ENCODE measurements at regions not wholly inside any gene's neighbourhood (a gene's known extent, or its start where the extent isn't known, plus 50 kb on each side); places are given as distances from the start of the nearest gene placed in this dataset.

DNA sequence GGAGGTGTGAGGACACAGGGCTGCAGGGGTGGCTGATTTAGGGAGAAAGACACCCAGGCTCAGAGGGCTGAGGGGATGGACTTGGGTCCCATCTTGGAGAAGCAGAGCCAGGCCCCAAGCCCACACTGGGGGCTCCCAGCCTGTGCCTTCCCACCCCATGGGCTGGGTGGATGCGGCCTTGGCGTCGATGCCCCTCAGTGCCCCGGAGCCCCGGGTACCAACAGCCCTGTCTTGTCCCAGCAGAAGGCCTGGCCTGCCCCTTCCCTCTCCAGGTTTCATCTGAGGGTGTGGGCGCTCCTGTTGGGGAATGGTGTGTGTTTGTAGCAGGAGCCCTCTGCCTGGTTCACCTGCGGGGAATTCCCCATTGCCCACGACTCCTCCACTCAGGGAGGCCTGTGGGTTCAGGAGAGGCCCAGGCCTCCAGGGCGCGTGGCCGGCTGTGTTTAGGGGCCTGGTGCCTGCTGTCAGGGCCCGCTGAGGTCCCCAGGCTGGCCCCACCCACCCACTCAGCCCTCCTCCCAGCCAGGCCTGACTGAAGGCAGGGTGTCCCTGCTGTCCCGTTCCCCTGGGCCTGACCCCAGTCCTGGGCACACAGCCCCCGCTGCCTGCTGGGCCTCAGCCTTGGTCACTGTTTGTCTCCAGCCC, 51.1 kb upstream of the BEGAIN start:
- Mint-ChIP-seq H3K4me1 (peaks cover 40% of the 10 kb centered on the region in 2 donors), H3K36me3 (no peaks in the 10 kb centered on the region), H3K27ac (no peak overlapping the region), H3K27me3 (ENCODE audit: low read depth in 3 of 3) (peaks cover 19 to 39% (median 30%) of the 10 kb centered on the region in 3 donors), H3K9me3 (no peaks in the 10 kb centered on the region), H3K4me3 (no peak overlapping the region)
- no peak for DNase-seq

DNA sequence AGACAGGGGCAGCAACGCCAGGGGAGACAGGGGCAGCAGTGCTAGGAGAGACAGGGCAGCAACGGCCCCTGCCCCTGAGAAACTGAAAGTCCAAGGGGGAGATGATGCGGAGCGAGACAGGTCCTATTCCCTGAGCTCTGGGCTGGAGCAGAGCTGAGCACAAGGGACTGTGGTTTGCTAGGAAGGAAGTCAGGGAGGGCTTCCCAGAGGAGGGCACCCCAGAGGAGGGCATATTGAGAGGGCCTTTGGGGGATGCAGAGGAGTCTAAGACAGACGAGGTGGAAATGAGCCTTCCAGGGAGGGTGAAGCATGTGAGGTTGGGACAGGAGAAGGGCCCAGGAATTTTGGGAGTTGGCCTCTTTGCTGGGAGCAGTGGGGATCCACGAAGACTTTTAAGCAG, 52.1 kb upstream of the BEGAIN start:
- peaks cover 47 to 48% of the 10 kb centered on the region in 2 donors for H3K4me1 Mint-ChIP-seq
- no peak for DNase-seq
- H3K4me3 Mint-ChIP-seq: peak overlapping the region; percentile 50 to 96 (median 63)
- H3K27me3 Mint-ChIP-seq (ENCODE audit: low read depth in 3 of 3): peaks cover 19 to 40% (median 30%) of the 10 kb centered on the region in 3 donors
- H3K27ac Mint-ChIP-seq: peak overlapping the region in 5 of 6 donors; percentile 20 to 94 (median 68)
- H3K36me3 Mint-ChIP-seq: no peaks in the 10 kb centered on the region
- no peaks in the 10 kb centered on the region for H3K9me3 Mint-ChIP-seq

DNA sequence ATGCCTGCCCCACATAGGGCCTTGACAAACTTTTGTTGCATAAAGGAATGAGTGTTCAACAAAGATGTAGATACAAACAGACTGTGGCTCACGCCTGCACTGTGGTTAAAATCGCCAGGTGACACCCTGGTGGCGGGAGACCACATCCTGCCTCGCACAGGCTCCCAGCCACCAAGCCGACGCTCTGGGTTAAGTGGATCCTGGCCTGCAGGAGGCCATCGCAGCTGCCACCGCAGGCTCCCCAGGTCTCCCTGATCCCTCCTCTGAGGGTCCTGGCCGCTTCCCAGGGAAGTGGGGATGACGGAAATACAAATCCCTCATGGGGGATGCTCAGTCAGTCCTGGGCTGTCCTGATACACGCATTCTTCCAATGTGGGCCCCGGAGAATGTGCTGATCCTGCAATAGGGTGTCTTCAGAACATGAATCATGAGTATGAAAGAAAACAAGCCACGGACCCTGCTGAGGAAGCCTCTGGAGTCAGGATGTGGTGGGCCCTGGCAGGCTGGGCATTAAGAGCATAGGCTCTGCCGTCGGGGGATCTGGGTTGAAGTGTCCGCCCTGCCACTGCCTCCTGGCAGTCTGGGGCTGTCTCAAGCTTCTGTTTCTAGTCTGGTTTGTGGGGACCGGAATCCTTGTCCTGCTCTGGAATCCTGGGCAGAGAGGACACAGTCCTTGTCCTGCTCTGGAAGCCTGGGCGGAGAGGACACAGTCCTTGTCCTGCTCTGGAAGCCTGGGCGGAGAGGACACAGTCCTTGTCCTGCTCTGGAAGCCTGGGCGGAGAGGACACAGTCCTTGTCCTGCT, 53.5 kb upstream of the BEGAIN start:
- Mint-ChIP-seq H3K4me3 (peak overlapping the region; percentile 83 to 96 (median 89)), H3K4me1 (peaks cover 61 to 62% of the 10 kb centered on the region in 2 donors), H3K27me3 (ENCODE audit: low read depth in 3 of 3) (peaks cover 21 to 43% (median 31%) of the 10 kb centered on the region in 3 donors)

DNA sequence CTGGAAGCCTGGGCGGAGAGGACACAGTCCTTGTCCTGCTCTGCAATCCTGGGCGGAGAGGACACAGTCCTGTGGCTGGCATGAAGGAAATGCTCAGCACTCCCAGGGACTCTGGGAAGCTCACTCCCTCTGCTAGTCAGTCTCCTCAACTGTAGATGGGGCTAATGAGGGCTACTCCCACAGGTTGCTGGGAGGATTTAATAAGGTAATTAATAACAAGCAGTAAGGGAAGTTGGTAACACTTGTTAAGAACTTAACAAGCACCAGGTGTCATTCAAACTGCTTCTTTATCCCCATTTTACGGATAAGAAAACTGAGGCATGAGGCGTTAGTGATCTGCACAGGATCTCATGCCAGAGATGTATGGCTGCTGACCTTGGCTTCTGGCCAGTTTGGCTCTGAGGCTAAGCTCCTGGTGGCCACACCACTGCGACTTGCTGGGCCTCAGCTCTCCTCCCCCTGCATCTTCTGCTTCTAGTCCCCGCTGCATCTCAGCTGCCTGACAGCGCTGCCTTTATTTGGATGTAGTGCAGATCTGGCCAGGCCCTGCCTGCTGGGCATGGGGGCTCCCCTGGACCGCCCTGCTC, 54.1 kb upstream of the BEGAIN start:
- peaks cover 26 to 44% (median 36%) of the 10 kb centered on the region in 3 donors for H3K27me3 Mint-ChIP-seq (ENCODE audit: low read depth in 3 of 3)
- H3K27ac Mint-ChIP-seq: peak overlapping the region in 3 of 6 donors; percentile 35 to 94 (median 36)
- H3K9me3 Mint-ChIP-seq: no peaks in the 10 kb centered on the region
- DNase-seq: no peak
- peak overlapping the region; percentile 27 to 92 (median 59) for H3K4me3 Mint-ChIP-seq
- H3K36me3 Mint-ChIP-seq: no peaks in the 10 kb centered on the region
- H3K4me1 Mint-ChIP-seq: peaks cover 67% of the 10 kb centered on the region in 2 donors

More for the DNA sequence above, 53.5 kb upstream of the BEGAIN start:
- H3K9me3 Mint-ChIP-seq: no peaks in the 10 kb centered on the region
- peak; percentile 90 to 91 (median 90) for DNase-seq
- peak overlapping the region; percentile 77 to 94 (median 89) for H3K27ac Mint-ChIP-seq
- no peaks in the 10 kb centered on the region for H3K36me3 Mint-ChIP-seq

DNA sequence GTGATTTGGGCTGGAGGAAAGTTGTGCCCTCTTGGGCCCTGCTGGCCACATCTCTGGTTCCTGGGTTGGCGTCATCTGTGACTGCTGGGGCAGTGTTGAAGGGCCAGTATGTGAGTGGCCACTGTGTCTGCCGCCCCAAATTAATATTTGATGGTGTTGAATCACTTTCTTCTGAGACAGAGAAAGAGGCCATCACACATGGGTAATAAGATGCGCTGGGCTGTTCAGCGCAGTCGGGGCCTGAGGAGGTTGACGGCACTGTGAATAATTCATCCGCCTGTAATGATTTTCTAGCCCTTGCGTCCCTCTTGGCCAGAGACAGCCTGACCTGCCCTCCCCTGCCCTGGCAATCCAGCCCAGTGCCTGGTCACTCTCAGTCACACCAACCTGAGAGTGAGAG, 56.2 kb upstream of the BEGAIN start:
- peak overlapping the region in 3 of 5 donors; percentile 15 to 42 (median 40) for H3K4me3 Mint-ChIP-seq
- H3K9me3 Mint-ChIP-seq: no peaks in the 10 kb centered on the region
- DNase-seq: no peak
- H3K27me3 Mint-ChIP-seq (ENCODE audit: low read depth in 3 of 3): peaks cover 21 to 44% (median 40%) of the 10 kb centered on the region in 3 donors
- H3K27ac Mint-ChIP-seq: no peak overlapping the region
- H3K36me3 Mint-ChIP-seq: no peaks in the 10 kb centered on the region
- H3K4me1 Mint-ChIP-seq: peaks cover 67% of the 10 kb centered on the region in 2 donors

DNA sequence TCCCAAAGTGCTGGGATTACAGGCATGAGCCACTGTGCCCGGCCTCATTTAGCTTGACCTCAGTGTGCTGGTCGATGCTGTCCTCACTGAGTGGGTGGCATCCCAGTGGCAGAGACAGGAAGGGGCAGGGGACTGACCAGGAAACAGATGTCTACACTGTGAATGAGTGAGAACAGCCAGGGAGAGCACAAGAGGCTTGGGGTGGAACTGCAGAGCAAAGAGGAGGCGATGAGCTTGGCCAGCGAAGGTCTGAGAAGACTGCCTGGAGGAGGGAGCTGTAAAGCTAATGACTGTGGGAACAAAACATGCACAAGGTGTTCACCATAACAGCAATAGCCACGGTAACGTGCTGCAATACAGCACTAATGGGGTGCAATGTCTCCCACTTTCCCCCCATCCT, 57.2 kb upstream of the BEGAIN start:
- peaks cover 22 to 41% (median 39%) of the 10 kb centered on the region in 3 donors for H3K27me3 Mint-ChIP-seq (ENCODE audit: low read depth in 3 of 3)
- peak overlapping the region in 1 of 5 donors; percentile 9 for H3K4me3 Mint-ChIP-seq
- H3K27ac Mint-ChIP-seq: no peak overlapping the region
- no peaks in the 10 kb centered on the region for H3K9me3 Mint-ChIP-seq
- H3K36me3 Mint-ChIP-seq: no peaks in the 10 kb centered on the region
- no peak for DNase-seq
- H3K4me1 Mint-ChIP-seq: peaks cover 59 to 60% of the 10 kb centered on the region in 2 donors

DNA sequence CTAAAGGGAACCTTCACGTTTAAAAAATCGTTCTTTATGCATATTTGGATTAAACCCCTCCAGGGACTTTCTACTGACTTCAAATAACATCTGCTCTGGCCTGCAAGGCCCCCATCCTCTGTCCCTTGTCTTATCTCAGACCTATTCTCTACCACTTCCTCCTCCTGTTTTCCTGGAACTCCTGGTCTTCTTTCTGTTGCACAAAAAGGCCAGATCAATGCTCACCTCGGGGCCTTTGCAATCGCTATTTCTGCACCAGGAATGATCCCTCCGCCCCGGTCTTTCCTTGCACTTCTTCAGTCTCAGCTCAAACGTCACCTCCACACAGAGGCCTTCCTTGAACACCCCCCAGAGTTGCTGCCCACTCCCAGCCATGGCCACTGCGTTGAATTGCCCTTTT, 57.6 kb upstream of the BEGAIN start:
- no peak for DNase-seq
- Mint-ChIP-seq H3K27me3 (ENCODE audit: low read depth in 3 of 3) (peaks cover 21 to 42% (median 39%) of the 10 kb centered on the region in 3 donors), H3K27ac (no peak overlapping the region), H3K4me3 (peak overlapping the region in 3 of 5 donors; percentile 31 to 43 (median 36)), H3K4me1 (peaks cover 55 to 56% of the 10 kb centered on the region in 2 donors), H3K36me3 (no peaks in the 10 kb centered on the region), H3K9me3 (no peaks in the 10 kb centered on the region)

DNA sequence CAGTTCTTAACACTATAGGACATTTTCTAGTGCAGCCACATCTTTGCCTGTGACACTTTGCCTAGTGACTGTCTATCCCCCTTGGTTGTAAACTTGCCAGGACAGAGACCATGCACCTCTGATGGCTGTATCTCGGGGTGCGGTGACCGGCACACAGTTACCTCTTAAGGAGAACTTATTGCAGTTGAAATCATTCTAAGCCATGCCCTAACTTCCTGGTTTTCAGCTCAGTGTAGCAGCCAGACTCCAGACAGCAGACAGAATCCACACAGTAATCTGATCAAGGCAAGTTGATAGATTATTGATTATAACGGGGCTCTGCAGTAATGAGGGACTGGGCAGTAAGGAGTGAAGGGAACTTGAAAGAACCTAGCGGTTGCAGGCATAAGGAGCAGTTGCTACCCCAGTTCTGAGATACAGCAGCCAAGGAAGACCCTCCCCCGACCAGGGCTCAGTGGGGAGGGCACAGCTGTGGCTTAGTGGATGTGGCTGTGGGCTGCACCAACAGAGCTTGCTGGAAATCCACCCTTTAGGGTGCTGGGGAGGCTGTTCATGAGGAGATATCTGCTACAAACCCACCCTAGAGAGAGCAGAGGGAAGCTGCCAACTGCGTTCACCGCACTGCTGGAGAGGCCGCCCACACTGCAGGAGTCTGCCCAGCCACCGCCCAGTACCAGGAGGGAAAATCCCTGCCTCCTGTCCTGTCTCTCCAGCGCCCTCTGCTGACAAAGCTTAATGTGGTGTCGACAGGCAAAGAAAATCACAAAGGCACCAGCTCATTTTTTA, 58.2 kb upstream of the BEGAIN start:
- H3K4me1 Mint-ChIP-seq: peaks cover 49 to 50% of the 10 kb centered on the region in 2 donors
- DNase-seq: peak; percentile 74 to 78 (median 76)
- H3K36me3 Mint-ChIP-seq: no peaks in the 10 kb centered on the region
- H3K27me3 Mint-ChIP-seq (ENCODE audit: low read depth in 3 of 3): peaks cover 19 to 42% (median 33%) of the 10 kb centered on the region in 3 donors
- H3K27ac Mint-ChIP-seq: no peak overlapping the region
- H3K9me3 Mint-ChIP-seq: no peaks in the 10 kb centered on the region
- H3K4me3 Mint-ChIP-seq: peak overlapping the region; percentile 2 to 43 (median 36)

DNA sequence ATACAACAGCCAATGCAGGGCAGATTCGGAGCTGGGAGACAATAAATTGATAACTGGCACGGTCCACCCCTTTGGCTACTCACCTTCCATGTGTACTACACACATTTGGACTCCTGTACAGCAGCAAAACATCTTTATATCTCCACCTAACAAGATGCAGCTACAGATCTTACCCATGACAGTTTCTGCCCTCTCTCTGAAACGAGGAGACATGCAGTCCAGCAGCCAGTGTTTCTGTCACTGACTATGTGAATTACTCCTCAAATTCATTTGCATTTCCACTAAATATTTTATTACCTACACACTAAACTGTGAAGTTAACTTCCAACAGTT, 58.7 kb upstream of the BEGAIN start:
- no peak for DNase-seq
- Mint-ChIP-seq H3K9me3 (no peaks in the 10 kb centered on the region), H3K4me1 (peaks cover 43 to 44% of the 10 kb centered on the region in 2 donors), H3K4me3 (peak overlapping the region in 2 of 5 donors; percentile 31 to 38), H3K27me3 (ENCODE audit: low read depth in 3 of 3) (peaks cover 15 to 38% (median 28%) of the 10 kb centered on the region in 3 donors), H3K27ac (no peak overlapping the region), H3K36me3 (no peaks in the 10 kb centered on the region)

DNA sequence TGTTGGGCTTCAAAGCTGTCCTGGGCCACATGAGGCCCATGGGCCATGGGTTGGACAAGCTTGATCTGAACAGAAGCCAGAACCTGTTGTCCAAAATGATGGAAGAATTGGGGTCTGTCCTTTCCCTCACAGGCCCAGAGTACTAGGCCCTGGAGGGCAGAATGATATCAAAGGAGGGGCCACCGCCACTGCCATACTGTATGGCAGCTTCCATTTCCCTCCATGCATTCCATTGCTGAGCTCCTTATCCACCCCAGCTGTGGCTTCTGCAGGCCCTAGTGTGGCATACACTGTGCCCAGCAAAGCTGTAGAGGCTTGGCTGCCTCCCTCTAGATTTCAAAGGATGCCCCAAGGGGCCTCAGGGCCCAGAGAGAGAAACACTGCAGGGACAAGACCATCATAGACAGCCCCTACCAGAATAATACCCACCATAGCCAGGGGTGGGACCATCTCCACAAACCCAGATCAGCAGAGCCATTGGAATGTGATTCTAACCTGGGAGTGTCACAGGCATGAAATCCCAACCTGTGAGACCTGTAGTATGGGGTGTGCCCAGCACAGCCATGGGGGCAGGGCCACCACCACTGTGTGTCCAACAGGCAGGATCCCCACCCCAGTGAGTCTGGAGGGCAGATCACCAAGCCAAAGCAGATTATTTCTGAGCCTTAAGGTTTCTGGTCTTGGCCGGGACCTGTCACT, 61.4 kb upstream of the BEGAIN start:
- H3K27ac Mint-ChIP-seq: no peak overlapping the region
- H3K4me1 Mint-ChIP-seq: peaks cover 24% of the 10 kb centered on the region in 2 donors
- no peaks in the 10 kb centered on the region for H3K9me3 Mint-ChIP-seq
- H3K27me3 Mint-ChIP-seq (ENCODE audit: low read depth in 3 of 3): peaks cover 15 to 28% (median 17%) of the 10 kb centered on the region in 3 donors
- no peak overlapping the region for H3K4me3 Mint-ChIP-seq
- DNase-seq: no peak
- H3K36me3 Mint-ChIP-seq: no peaks in the 10 kb centered on the region

DNA sequence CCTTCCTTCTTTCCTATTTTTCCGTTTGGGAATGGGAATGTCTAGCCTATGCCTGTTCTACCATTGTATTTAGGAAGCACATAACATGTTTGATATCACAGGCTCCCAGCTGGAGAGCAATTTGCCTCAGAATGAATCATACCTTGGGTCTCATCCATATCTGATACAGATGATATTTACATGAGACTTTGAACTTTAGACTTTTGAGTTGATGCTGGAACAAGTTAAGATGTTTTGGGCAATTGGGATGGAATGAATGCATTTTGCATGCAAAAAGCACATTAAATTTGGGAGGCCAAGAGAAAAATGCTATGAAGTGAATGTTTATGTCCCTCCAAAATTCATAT, 61.9 kb upstream of the BEGAIN start:
- H3K4me1 Mint-ChIP-seq: peaks cover 20 to 21% of the 10 kb centered on the region in 2 donors
- no peak for DNase-seq
- no peak overlapping the region for H3K27ac Mint-ChIP-seq
- H3K36me3 Mint-ChIP-seq: no peaks in the 10 kb centered on the region
- no peaks in the 10 kb centered on the region for H3K9me3 Mint-ChIP-seq
- peaks cover 16 to 28% (median 18%) of the 10 kb centered on the region in 3 donors for H3K27me3 Mint-ChIP-seq (ENCODE audit: low read depth in 3 of 3)
- no peak overlapping the region for H3K4me3 Mint-ChIP-seq

DNA sequence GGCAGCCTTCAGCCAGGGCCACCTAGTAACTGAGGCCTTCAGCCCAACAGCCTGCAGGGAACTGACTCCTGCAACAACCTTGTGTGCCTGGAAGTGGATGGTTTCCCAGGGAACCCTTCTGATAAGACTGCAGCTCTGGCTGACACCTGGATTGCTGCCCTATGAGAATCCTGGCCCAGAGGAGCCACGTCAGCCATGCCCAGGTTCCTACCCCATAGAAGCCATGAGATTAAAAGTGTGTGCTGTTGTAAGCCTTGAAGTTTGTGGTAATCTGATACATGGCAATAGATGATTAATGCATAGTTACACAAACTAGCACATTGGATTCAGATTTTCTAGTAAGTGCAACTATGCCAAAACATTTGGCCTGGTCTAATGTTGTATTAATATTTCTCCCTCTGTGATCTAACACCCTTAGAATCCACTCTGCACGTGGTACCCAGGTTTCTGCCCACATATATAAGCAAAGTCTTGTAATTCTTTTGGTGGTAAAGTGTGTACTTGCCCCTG, 64.8 kb upstream of the BEGAIN start:
- H3K27ac Mint-ChIP-seq: no peak overlapping the region

DNA sequence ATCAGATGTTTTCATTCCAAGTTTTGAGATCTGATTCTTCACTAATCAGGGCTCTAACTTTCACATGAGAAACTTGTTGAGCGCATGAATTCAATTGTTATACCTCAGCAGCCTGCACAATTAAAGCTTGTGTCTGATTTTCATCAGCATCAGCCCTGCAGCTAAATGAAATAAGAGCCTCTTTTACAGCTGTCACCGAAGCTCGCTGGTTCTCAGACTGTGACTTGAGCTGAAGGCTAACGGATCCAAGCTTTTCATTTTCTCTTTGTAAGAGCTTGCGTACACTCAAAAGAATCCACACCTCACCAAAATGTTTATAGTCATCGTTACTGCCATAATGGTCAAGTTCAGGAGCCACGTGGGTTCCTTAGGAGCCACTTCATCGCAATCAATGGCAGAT, 65.5 kb upstream of the BEGAIN start:
- Mint-ChIP-seq H3K4me3 (no peak overlapping the region), H3K27ac (no peak overlapping the region), H3K4me1 (no peaks in the 10 kb centered on the region), H3K36me3 (no peaks in the 10 kb centered on the region), H3K9me3 (no peaks in the 10 kb centered on the region), H3K27me3 (ENCODE audit: low read depth in 3 of 3) (peaks cover 1 to 28% (median 20%) of the 10 kb centered on the region in 3 donors)
- DNase-seq: no peak

More for the DNA sequence above, 64.8 kb upstream of the BEGAIN start:
- Mint-ChIP-seq H3K4me1 (no peaks in the 10 kb centered on the region), H3K4me3 (no peak overlapping the region), H3K36me3 (no peaks in the 10 kb centered on the region), H3K27me3 (ENCODE audit: low read depth in 3 of 3) (peaks cover 5 to 30% (median 20%) of the 10 kb centered on the region in 3 donors), H3K9me3 (no peaks in the 10 kb centered on the region)
- DNase-seq: no peak

Measured in immature natural killer cell (primary cell).